ENCODE measurements at regions not wholly inside any gene's neighbourhood (a gene's known extent, or its start where the extent isn't known, plus 50 kb on each side); places are given as distances from the start of the nearest gene placed in this dataset.
A peak's percentile ranks its signal among the peaks of the same experiment; 100 is the strongest.

DNA sequence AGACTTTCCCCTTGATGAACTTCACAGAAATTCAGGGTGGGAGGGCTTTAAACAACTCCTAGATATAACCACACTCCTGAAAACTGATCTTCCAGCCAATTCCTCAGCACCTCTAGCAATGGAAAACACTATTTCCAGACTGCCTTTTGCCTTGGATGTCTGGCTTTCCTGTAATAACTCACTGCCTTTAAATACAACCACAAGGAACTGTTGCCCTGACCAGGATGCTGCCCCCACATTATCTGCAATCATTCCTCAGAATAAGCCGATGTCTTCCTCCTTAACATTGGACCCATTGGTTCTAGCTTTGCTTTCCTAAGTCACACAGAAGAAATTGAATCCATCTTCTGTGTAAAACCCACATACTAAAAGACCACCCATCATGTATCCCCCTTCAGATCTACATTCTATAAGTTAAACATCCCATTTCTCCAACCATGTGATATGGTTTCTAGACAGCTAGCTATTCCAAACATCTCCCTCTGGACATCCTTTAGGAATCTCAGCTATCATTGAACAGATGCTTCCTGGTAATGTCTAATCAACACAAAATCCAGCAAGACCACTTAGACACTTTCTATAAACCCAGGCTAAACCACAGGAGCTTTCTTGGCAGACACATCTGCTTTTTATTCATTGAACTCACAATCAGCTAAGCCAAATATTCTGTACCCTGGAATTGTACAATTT is 95.9 kb upstream of the KCNQ5 start:
- TF ChIP-seq, protein P1, sequence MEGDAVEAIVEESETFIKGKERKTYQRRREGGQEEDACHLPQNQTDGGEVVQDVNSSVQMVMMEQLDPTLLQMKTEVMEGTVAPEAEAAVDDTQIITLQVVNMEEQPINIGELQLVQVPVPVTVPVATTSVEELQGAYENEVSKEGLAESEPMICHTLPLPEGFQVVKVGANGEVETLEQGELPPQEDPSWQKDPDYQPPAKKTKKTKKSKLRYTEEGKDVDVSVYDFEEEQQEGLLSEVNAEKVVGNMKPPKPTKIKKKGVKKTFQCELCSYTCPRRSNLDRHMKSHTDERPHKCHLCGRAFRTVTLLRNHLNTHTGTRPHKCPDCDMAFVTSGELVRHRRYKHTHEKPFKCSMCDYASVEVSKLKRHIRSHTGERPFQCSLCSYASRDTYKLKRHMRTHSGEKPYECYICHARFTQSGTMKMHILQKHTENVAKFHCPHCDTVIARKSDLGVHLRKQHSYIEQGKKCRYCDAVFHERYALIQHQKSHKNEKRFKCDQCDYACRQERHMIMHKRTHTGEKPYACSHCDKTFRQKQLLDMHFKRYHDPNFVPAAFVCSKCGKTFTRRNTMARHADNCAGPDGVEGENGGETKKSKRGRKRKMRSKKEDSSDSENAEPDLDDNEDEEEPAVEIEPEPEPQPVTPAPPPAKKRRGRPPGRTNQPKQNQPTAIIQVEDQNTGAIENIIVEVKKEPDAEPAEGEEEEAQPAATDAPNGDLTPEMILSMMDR (IDR thresholded peaks at IDR 0.05; ENCODE audit: low read depth, low read length, missing control alignments), result no peak
- in situ Hi-C loops (cut with HindIII; ENCODE audit: low sequenced_read_pairs), result loop anchor here (5.0 kb wide), 1 partner anchor 39 kb away; no protein-coding TSS in a partner anchor
- no peak overlapping the region for H3K4me3 ChIP-seq (ENCODE audit: low read depth, low read length)
- peak; percentile 33 for DNase-seq (ENCODE audit: low read depth)

DNA sequence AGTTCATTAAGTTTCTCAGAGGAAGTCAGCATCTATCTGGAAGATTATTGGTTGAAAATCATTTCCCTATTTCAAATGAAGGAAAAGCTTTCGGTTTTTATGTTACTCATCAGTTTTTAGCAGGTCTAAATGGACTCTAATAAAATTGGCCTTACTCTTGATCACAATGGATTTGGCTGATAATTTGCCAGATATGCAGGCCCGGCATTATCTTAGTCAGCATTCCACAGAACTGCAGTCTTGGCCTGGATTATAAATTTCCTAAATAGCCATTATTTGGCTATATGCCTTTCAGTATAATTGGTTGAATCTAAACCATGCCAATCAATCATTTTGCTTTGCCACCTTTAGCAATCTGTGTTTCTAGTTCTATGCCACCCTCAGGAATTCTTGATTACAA is 91.7 kb upstream of the KCNQ5 start:
- DNase-seq (ENCODE audit: low read depth), result no peak
- in situ Hi-C loops (cut with HindIII; ENCODE audit: low sequenced_read_pairs), result no loop called here
- H3K4me3 ChIP-seq (ENCODE audit: low read depth, low read length), result no peak overlapping the region
- TF ChIP-seq, protein P1 (IDR thresholded peaks at IDR 0.05; ENCODE audit: low read depth, low read length, missing control alignments), result no peak

DNA sequence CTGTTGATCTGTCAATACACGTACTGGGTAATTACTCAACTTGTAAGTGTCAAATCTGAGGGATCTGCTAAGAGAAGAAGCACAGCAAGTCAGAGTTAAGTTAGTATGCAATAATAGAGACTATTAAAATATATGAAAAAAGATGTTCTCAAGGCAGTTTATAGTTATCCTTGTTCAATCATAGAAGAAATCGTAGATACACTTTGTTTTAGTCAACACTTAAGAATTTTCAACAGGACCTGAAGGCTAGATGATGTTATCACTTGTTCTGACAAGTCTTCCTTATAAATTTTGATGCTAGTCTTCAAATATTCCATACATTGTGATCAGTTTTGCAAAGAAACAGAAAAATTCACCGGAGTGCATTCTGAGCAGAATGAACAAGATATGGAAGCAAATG is 91.1 kb upstream of the KCNQ5 start:
- TF ChIP-seq, protein P1 (IDR thresholded peaks at IDR 0.05; ENCODE audit: low read depth, low read length, missing control alignments), result no peak
- no peak overlapping the region for H3K4me3 ChIP-seq (ENCODE audit: low read depth, low read length)
- DNase-seq (ENCODE audit: low read depth), result no peak
- in situ Hi-C loops (cut with HindIII; ENCODE audit: low sequenced_read_pairs), result no loop called here

DNA sequence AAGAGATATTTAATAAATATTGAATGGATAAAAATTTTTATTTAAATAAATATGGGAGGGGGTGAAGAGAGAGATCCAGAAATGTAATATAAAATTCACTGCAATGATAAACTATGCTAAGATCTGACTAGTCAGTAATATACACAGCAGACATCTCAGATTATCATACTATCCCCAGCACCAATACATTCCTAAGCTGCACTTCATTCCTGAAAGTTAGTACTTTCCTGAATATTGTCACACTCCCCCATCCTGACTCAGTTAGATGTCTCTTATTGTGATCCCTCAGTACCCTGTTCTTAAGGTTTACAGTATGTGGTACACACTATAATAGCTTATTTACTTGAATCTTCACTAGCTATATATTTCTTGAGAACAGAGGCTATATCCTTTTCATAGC is 88.3 kb upstream of the KCNQ5 start:
- TF ChIP-seq, protein P1 (IDR thresholded peaks at IDR 0.05; ENCODE audit: low read depth, low read length, missing control alignments), result no peak
- in situ Hi-C loops (cut with HindIII; ENCODE audit: low sequenced_read_pairs), result no loop called here
- no peak overlapping the region for H3K4me3 ChIP-seq (ENCODE audit: low read depth, low read length)
- DNase-seq (ENCODE audit: low read depth), result no peak

DNA sequence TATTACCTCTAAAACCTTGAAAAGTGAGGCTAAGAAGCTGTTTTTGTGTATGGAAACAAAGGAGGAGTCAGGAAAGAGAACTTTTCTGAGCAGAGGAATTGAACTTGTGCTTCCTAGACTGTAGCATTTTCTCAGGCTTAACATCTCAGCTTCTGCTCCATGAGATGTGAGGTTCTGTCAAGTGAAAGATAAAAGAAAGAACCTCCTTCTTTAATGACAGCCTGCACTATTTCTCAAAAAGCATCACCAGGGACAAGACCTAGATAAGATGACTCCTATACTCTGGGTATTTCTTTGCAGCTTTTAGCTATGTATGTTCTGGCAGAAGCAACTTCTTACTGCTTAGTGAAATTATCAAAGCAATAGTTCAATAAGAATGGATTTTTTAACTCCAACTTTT is 87.6 kb upstream of the KCNQ5 start:
- in situ Hi-C loops (cut with HindIII; ENCODE audit: low sequenced_read_pairs), result no loop called here
- no peak for DNase-seq (ENCODE audit: low read depth)
- TF ChIP-seq, protein P1 (IDR thresholded peaks at IDR 0.05; ENCODE audit: low read depth, low read length, missing control alignments), result no peak
- no peak overlapping the region for H3K4me3 ChIP-seq (ENCODE audit: low read depth, low read length)

DNA sequence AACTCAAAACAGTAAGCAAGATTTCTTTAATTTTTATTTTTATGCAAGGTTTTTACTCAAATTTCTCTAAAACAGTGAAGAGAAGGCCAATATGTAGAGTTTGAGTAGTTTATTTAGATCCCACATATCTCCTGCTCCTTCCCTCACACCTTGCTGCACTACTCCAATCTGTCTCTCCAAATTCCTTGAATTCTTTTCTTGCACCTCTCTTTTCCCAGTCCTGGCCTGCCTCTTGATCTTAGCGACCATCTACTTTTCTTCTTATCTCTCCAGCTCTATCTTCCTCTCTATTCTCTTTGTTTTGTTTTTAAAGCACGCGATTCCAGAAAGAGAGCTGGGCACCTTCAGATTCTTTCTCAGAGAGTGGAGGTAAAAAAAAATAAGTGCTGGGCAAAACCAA is 86.7 kb upstream of the KCNQ5 start:
- H3K4me3 ChIP-seq (ENCODE audit: low read depth, low read length), result no peak overlapping the region
- TF ChIP-seq, protein P1 (IDR thresholded peaks at IDR 0.05; ENCODE audit: low read depth, low read length, missing control alignments), result no peak
- no peak for DNase-seq (ENCODE audit: low read depth)
- in situ Hi-C loops (cut with HindIII; ENCODE audit: low sequenced_read_pairs), result no loop called here

Measured in astrocyte of the cerebellum (primary cell).